Esophagus muscularis mucosa (tissue), 4 donors: ENCODE measurements at regions not wholly inside any gene's neighbourhood (a gene's known extent, or its start where the extent isn't known, plus 50 kb on each side); places are given as distances from the start of the nearest gene placed in this dataset.

Experiments
- DNase-seq: peaks from one replicate; pipeline ENCODE4 v3.0.0-alpha.2; 2017; ENCODE audit errors: extremely low spot score
- H3K27ac ChIP-seq, 4 donors: fragments of 200-600 bp; sonication (generic); replicated peaks in 1 of 4; 1 replicate in 3 of 4; 2 replicates in 1 of 4; pipeline ENCODE4 v1.5.1; 2016 to 2019; ENCODE audit warnings: mild to moderate bottlenecking in 1 of 4
- H3K27me3 ChIP-seq, 4 donors: fragments of 200-600 bp; sonication (generic); one replicate each; pipeline versions ENCODE4 v1.5.1 to v1.6.0; 2016 to 2019
- H3K36me3 ChIP-seq, 4 donors: fragments of 200-600 bp; sonication (generic); one replicate each; pipeline ENCODE4 v1.5.1; 2016 to 2019
- H3K4me1 ChIP-seq, 4 donors: fragments of 200-600 bp; sonication (generic); one replicate each; pipeline ENCODE4 v1.5.1; 2016 to 2019
- H3K4me3 ChIP-seq, 4 donors: fragments of 200-600 bp; sonication (generic); 1 replicate in 2 of 4; 2 replicates in 2 of 4; pipeline ENCODE4 v1.5.1; 2016 to 2019; ENCODE audit warnings: mild to moderate bottlenecking in 4 of 4, moderate library complexity in 1 of 4
- H3K9me3 ChIP-seq, 4 donors: fragments of 200-600 bp; sonication (generic); 1 replicate in 3 of 4; 2 replicates in 1 of 4; pipeline ENCODE4 v1.5.1; 2016 to 2019
- EP300 ChIP-seq: sonication (generic); formaldehyde crosslinking; IDR thresholded peaks from one replicate; pipeline ENCODE4 v1.6.1; 2017; ENCODE audit warnings: antibody characterized with exemption
- POLR2A ChIP-seq: fragments of 450-650 bp; IDR thresholded peaks from one replicate; pipeline ENCODE4 v1.6.1; 2017; ENCODE audit warnings: antibody characterized with exemption, moderate library complexity, mild to moderate bottlenecking, low read depth
- POLR2AphosphoS5 ChIP-seq, 2 donors: sonication (generic); formaldehyde crosslinking; IDR thresholded peaks; one replicate each; pipeline ENCODE4 v1.6.1; 2017; ENCODE audit warnings: antibody characterized with exemption in 2 of 2
- WGBS: methylation state at CpG from one replicate; pipeline ENCODE4 v1.1.5; 2018; 5-methylcytosine and 5-hydroxymethylcytosine counted together
- intact Hi-C: fragments of 100-400 bp; cut with DNase I; formaldehyde crosslinking; loops from one replicate; pipeline ENCODE4 v1.15.1; 2023
- TF ChIP-seq, protein P1 (sequence below), 3 experiments: fragments of 200-600 bp in 2 of 3; fragments of 450-650 bp in 1 of 3; sonication (generic) in 2 of 3; IDR thresholded peaks; one replicate each; pipeline ENCODE4 v1.5.1; 2017 to 2019; ENCODE audit warnings: antibody characterized with exemption in 3 of 3, mild to moderate bottlenecking in 2 of 3, moderate library complexity in 1 of 3

DNA sequence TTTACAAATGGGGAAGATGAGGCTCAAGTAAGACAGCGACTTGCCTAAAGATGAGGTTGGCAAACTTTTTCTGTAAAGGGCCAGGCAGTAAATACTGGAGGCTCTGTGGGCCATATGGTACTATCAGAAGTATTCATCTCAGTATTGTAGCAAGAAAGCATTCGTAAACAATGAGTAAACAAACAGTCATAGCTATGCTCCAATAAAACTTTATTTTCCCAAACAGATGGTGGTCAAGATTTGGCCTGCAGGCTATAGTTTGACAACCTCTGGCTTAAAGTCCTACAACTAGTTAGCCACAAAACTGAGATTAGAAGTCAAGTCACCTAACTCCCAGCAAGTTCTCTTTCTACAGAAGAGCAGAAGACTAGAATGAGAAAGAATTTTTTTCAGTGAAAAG is 177.0 kb upstream of the NECTIN3 start:
- Histone ChIP-seq H3K9me3 (no peaks in the 10 kb centered on the region), H3K4me1 (no peaks in the 10 kb centered on the region), H3K27me3 (no peaks in the 10 kb centered on the region), H3K4me3 (no peak overlapping the region), H3K27ac (no peak overlapping the region), H3K36me3 (no peaks in the 10 kb centered on the region)
- no peak for DNase-seq
- TF ChIP-seq, protein P1, sequence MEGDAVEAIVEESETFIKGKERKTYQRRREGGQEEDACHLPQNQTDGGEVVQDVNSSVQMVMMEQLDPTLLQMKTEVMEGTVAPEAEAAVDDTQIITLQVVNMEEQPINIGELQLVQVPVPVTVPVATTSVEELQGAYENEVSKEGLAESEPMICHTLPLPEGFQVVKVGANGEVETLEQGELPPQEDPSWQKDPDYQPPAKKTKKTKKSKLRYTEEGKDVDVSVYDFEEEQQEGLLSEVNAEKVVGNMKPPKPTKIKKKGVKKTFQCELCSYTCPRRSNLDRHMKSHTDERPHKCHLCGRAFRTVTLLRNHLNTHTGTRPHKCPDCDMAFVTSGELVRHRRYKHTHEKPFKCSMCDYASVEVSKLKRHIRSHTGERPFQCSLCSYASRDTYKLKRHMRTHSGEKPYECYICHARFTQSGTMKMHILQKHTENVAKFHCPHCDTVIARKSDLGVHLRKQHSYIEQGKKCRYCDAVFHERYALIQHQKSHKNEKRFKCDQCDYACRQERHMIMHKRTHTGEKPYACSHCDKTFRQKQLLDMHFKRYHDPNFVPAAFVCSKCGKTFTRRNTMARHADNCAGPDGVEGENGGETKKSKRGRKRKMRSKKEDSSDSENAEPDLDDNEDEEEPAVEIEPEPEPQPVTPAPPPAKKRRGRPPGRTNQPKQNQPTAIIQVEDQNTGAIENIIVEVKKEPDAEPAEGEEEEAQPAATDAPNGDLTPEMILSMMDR (IDR thresholded peaks at IDR 0.05), result no peak
- TF ChIP-seq POLR2AphosphoS5 (IDR thresholded peaks at IDR 0.05), result no peak
- TF ChIP-seq POLR2A, result no peak
- no peak for TF ChIP-seq EP300
- intact Hi-C loops, result no loop called here
- WGBS, result 94% methylated on average over 2 of the region's 2 CpGs

DNA sequence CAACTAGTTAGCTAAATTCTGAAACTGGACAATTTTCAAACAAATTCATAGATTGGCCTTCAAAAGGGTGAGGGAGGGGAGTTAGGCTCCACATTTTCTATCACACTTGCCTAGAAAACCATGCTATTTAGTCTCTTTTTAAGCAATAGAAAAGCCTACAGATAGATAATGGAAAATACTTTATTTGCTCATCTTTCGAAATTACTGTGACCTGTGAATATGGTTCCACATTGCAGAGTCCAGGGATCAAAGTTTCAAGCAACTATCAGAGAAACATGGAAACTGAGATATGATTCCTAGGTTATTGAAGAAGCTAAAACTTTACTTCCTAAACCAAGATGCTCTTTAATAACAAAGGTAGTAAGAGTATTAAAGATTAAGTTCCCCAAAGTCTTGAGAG is 176.6 kb upstream of the NECTIN3 start:
- Histone ChIP-seq H3K4me3 (no peak overlapping the region), H3K27me3 (no peaks in the 10 kb centered on the region), H3K9me3 (no peaks in the 10 kb centered on the region), H3K4me1 (no peaks in the 10 kb centered on the region), H3K27ac (no peak overlapping the region), H3K36me3 (no peaks in the 10 kb centered on the region)
- TF ChIP-seq, protein P1 (IDR thresholded peaks at IDR 0.05), result no peak
- no peak for TF ChIP-seq EP300
- TF ChIP-seq POLR2AphosphoS5 (IDR thresholded peaks at IDR 0.05), result no peak
- no peak for TF ChIP-seq POLR2A
- 88% methylated on average over 1 of the region's 1 CpG for WGBS
- intact Hi-C loops, result no loop called here
- DNase-seq, result no peak

- no peak for DNase-seq
- Histone ChIP-seq H3K27ac (no peak overlapping the region), H3K9me3 (no peaks in the 10 kb centered on the region), H3K27me3 (no peaks in the 10 kb centered on the region), H3K36me3 (no peaks in the 10 kb centered on the region), H3K4me1 (no peaks in the 10 kb centered on the region), H3K4me3 (no peak overlapping the region)
- WGBS, result 97% methylated on average over 2 of the region's 2 CpGs
- intact Hi-C loops, result no loop called here
- TF ChIP-seq, protein P1 (IDR thresholded peaks at IDR 0.05), result no peak
- TF ChIP-seq EP300, result no peak
- TF ChIP-seq POLR2A, result no peak
- TF ChIP-seq POLR2AphosphoS5 (IDR thresholded peaks at IDR 0.05), result no peak
Measured at GRCh38 chr3:110897046-110897445, 174.6 kb upstream of the NECTIN3 start.

GRCh38 chr3:110900576-110900975 is 171.0 kb upstream of the NECTIN3 start:
- Histone ChIP-seq H3K9me3 (no peaks in the 10 kb centered on the region), H3K4me3 (no peak overlapping the region), H3K27me3 (no peaks in the 10 kb centered on the region), H3K36me3 (no peaks in the 10 kb centered on the region), H3K27ac (no peak overlapping the region), H3K4me1 (no peaks in the 10 kb centered on the region)
- intact Hi-C loops, result no loop called here
- no peak for DNase-seq
- no peak for TF ChIP-seq EP300
- no peak for TF ChIP-seq POLR2AphosphoS5 (IDR thresholded peaks at IDR 0.05)
- TF ChIP-seq POLR2A, result no peak
- TF ChIP-seq, protein P1 (IDR thresholded peaks at IDR 0.05), result no peak

DNA sequence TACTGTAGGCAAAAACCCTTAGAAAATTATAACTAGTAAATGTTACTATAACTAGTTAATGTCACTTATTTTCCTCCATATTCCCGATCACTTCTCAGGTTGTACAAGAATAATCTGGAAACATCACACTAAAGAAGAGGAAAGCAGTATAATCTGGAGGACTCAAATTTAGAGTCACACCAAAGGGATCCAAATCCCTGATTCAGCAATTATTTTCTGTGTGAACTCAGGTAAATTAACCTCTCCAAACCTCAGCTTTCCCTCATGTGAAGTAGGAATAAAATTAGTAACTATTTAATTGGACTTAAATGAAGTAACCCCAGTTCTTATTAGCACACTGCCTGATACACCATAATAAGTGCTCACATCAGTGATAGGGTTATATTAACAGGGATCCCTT is 170.1 kb upstream of the NECTIN3 start:
- Histone ChIP-seq H3K4me3 (no peak overlapping the region), H3K27me3 (no peaks in the 10 kb centered on the region), H3K9me3 (no peaks in the 10 kb centered on the region), H3K4me1 (no peaks in the 10 kb centered on the region), H3K36me3 (no peaks in the 10 kb centered on the region), H3K27ac (no peak overlapping the region)
- intact Hi-C loops, result no loop called here
- TF ChIP-seq POLR2AphosphoS5 (IDR thresholded peaks at IDR 0.05) (no peak), EP300 (no peak), POLR2A (no peak)
- TF ChIP-seq, protein P1 (IDR thresholded peaks at IDR 0.05), result no peak
- DNase-seq, result no peak
- 92% methylated on average over 1 of the region's 1 CpG for WGBS
